Hindlimb muscle (tissue), 1 donor: ENCODE measurements at regions not wholly inside any gene's neighbourhood (a gene's known extent, or its start where the extent isn't known, plus 50 kb on each side); places are given as distances from the start of the nearest gene placed in this dataset.

ENCODE experiments used
- DNase-seq: peaks from one replicate; pipeline ENCODE4 v3.0.0-alpha.2; 2013

- DNase-seq: no peak
Measured at GRCh38 chr3:163132111-163132510, 1635.5 kb downstream of the OTOL1 start.

DNA sequence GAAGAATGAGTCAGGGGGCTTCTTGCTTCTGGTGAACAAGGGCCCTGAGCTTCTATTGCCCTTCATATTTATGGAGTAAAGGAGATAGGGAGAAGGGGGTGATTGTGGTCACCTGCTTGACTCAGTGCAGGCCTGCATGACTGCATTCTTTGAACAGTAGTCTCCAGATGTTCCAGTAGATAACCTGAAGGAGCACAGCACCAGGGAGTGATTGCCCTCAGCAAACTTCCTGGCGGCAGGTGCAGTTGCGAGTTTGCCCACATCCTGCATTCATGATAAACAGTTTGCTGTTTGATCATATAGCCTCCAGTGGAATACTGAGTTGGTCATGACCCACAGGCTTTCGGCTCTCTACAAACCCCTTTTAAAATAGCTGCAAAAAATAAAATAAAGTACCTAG is 1632.7 kb downstream of the OTOL1 start:
- no peak for DNase-seq

DNA sequence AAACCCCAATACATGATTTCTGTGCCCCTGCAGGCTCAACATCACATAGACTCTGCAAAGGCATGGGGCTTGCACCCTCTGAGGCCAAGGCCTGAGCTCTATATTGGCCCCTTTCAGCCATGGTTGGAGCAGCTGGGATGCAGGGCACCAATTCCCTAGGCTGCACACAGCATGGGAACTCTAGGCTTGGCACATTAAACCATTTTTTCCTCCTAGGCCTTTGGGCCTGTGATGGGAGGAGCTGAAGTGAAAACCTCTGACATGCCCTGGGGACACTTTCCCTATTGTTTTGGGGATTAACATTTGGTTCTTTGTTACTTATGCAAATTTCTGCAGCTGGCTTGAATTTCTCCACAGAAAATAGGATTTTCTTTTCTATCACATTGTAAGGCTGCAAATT is 1629.5 kb downstream of the OTOL1 start:
- DNase-seq: no peak
